ENCODE measurements at regions not wholly inside any gene's neighbourhood (a gene's known extent, or its start where the extent isn't known, plus 50 kb on each side); places are given as distances from the start of the nearest gene placed in this dataset.

DNA sequence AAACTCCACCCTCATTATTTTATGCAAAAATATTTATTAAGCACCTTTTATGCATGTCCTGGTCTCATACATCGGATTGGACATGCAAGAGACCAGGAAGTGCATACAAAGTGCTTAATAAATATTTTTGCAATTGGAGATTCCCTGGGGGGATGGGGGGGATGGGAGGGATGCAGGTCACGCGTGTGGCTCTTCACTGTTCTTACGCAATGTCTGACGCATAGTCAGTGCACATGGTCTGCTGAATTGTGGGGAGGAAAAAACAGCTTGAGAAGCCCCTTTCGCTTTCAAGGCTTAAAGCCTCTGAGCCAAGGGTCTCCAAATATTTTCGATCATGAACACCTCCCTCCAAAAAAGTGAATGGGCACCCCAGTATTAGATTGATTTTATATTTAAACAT, 96.7 kb upstream of the XYLT1 start:
- no peak for TF ChIP-seq EZH2phosphoT487 (IDR thresholded peaks at IDR 0.05; ENCODE audit: low read length)
- TF ChIP-seq, protein P1, sequence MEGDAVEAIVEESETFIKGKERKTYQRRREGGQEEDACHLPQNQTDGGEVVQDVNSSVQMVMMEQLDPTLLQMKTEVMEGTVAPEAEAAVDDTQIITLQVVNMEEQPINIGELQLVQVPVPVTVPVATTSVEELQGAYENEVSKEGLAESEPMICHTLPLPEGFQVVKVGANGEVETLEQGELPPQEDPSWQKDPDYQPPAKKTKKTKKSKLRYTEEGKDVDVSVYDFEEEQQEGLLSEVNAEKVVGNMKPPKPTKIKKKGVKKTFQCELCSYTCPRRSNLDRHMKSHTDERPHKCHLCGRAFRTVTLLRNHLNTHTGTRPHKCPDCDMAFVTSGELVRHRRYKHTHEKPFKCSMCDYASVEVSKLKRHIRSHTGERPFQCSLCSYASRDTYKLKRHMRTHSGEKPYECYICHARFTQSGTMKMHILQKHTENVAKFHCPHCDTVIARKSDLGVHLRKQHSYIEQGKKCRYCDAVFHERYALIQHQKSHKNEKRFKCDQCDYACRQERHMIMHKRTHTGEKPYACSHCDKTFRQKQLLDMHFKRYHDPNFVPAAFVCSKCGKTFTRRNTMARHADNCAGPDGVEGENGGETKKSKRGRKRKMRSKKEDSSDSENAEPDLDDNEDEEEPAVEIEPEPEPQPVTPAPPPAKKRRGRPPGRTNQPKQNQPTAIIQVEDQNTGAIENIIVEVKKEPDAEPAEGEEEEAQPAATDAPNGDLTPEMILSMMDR (IDR thresholded peaks at IDR 0.05; ENCODE audit: low read length): no peak

All from MM.1S (cell line).